NCI-H345 treated with DMSO at 0.1 percent for 48 hours (cell line): ENCODE measurements at regions not wholly inside any gene's neighbourhood (a gene's known extent, or its start where the extent isn't known, plus 50 kb on each side); places are given as distances from the start of the nearest gene placed in this dataset.
"Not testable (repeated sequence)": the region's sequence is repeated elsewhere in the genome, so short reads cannot be mapped to it uniquely, and the experiment has no call there.

Experiments
- DNase-seq: peaks from one replicate; lab custom pipeline; 2025; ENCODE audit not compliant: unreplicated experiment; lab: John Stamatoyannopoulos, UW

- no peak for DNase-seq
Observed at GRCh38 chr3:107465064-107465631, 57.6 kb upstream of the BBX start.

- no peak for DNase-seq
Observed at GRCh38 chr3:107468782-107469181, 54.0 kb upstream of the BBX start.

DNA sequence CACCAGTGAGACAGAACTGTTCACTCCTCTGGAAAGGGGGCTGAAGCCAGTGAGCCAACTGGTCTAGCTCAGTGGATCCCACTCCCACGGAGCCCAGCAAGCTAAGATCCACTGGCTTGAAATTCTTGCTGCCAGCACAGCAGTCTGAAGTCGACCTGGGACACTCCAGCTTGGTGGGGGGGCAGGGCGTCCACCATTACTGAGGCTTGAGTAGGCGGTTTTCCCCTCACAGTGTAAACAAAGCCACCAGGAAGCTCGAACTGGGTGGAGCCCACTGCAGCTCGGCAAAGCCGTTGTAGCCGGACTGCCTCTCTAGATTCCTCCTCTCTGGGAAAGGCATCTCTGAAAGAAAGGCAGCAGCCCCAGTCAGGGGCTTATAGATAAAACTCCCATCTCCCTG is 52.3 kb upstream of the BBX start:
- DNase-seq = not testable (repeated sequence)
